Right lobe of liver (tissue), 6 donors: ENCODE measurements at regions not wholly inside any gene's neighbourhood (a gene's known extent, or its start where the extent isn't known, plus 50 kb on each side); places are given as distances from the start of the nearest gene placed in this dataset.

Experiments used
- ATAC-seq, 4 donors: fragments of 200-7000 bp; cut with Tn5 transposase; one replicate each; pipeline ENCODE4 v1.9.1; 2020; ENCODE audit warnings: mild to moderate bottlenecking in 4 of 4, moderate library complexity in 4 of 4
- DNase-seq, 3 donors: peaks; one replicate each; pipeline ENCODE4 v3.0.0-alpha.2; 2020
- H3K27ac ChIP-seq, 3 donors: fragments of 200-600 bp; one replicate each; pipeline ENCODE4 v1.8.0; 2022
- H3K27me3 ChIP-seq, 2 donors: fragments of 200-600 bp; one replicate each; pipeline ENCODE4 v1.8.0; 2022
- H3K36me3 ChIP-seq, 4 donors: fragments of 200-600 bp; sonication (generic) in 1 of 4; one replicate each; pipeline versions ENCODE4 v1.5.1 to v1.8.0; 2017 to 2022; ENCODE audit warnings: control low read depth in 1 of 4
- H3K4me1 ChIP-seq, 4 donors: fragments of 200-600 bp; sonication (generic) in 1 of 4; one replicate each; pipeline versions ENCODE4 v1.5.1 to v1.8.0; 2017 to 2022; ENCODE audit warnings: control low read depth in 1 of 4
- H3K4me3 ChIP-seq, 3 donors: fragments of 200-600 bp; one replicate each; pipeline ENCODE4 v1.8.0; 2022
- H3K9me3 ChIP-seq, 4 donors: fragments of 200-600 bp; sonication (generic) in 1 of 4; one replicate each; pipeline versions ENCODE4 v1.5.1 to v1.8.0; 2017 to 2022; ENCODE audit warnings: control low read depth in 1 of 4
- CTCF ChIP-seq, 4 donors: fragments of 200-600 bp in 3 of 4; fragments of 450-650 bp in 1 of 4; IDR thresholded peaks; one replicate each; pipeline versions ENCODE4 v1.5.1 to v1.8.0; 2016 to 2022; ENCODE audit warnings: antibody characterized with exemption in 4 of 4, mild to moderate bottlenecking in 2 of 4
- POLR2A ChIP-seq: fragments of 450-650 bp; IDR thresholded peaks from one replicate; pipeline ENCODE4 v1.6.1; 2017; ENCODE audit warnings: antibody characterized with exemption, mild to moderate bottlenecking
- WGBS: methylation state at CpG from one replicate; pipeline ENCODE4 v1.1.6; 2018; ENCODE audit warnings: low coverage, low lambda C conversion rate; ENCODE audit not compliant: insufficient coverage; ENCODE audit errors: missing lambda C conversion rate; 5-methylcytosine and 5-hydroxymethylcytosine counted together
- intact Hi-C, 2 donors: fragments of 100-400 bp; cut with DNase I; formaldehyde crosslinking; loops; one replicate each; pipeline versions ENCODE4 v1.11.2 to v1.14.1; 2022
- donor health status: DM: no; HTN: yes; CAD: no.
- donor health status: DM: no; HTN: no; CAD: no.
- donor health status: DM: no; HTN: no; CAD: no.
- donor health status: DM: no; HTN: yes; CAD: no.
- donor health status: DM: no; HTN: yes; CAD: no.

- Histone ChIP-seq H3K9me3 (peaks cover 0 to 8% (median 0%) of the 10 kb centered on the region in 4 donors), H3K27ac (no peak overlapping the region), H3K4me3 (no peak overlapping the region), H3K4me1 (no peaks in the 10 kb centered on the region), H3K27me3 (no peaks in the 10 kb centered on the region), H3K36me3 (no peaks in the 10 kb centered on the region)
- ATAC-seq (no peak), DNase-seq (no peak)
- 82% methylated on average over 1 of the region's 1 CpG for whole genome bisulfite sequencing
- intact Hi-C loops = no loop called here
- no peak for TF ChIP-seq CTCF (IDR thresholded peaks at IDR 0.05)
- TF ChIP-seq POLR2A = no peak
These were observed 613.9 kb downstream of the TNS3 start for GRCh38 chr7:46968003-46968402.

GRCh38 chr7:46963719-46964118, 618.2 kb downstream of the TNS3 start:
- Histone ChIP-seq H3K9me3 (peaks cover 0 to 8% (median 0%) of the 10 kb centered on the region in 4 donors), H3K4me1 (no peaks in the 10 kb centered on the region), H3K27me3 (no peaks in the 10 kb centered on the region), H3K27ac (no peak overlapping the region), H3K36me3 (no peaks in the 10 kb centered on the region), H3K4me3 (no peak overlapping the region)
- ATAC-seq (no peak), DNase-seq (no peak)
- intact Hi-C loops = no loop called here
- TF ChIP-seq POLR2A (no peak), CTCF (IDR thresholded peaks at IDR 0.05) (no peak)

GRCh38 chr7:46960970-46961369, 620.9 kb downstream of the TNS3 start:
- Histone ChIP-seq H3K4me3 (no peak overlapping the region), H3K9me3 (peaks cover 0 to 5% (median 0%) of the 10 kb centered on the region in 4 donors), H3K27me3 (no peaks in the 10 kb centered on the region), H3K27ac (no peak overlapping the region), H3K36me3 (no peaks in the 10 kb centered on the region), H3K4me1 (no peaks in the 10 kb centered on the region)
- WGBS = 49% methylated on average over 3 of the region's 3 CpGs
- ATAC-seq (no peak), DNase-seq (no peak)
- TF ChIP-seq CTCF (IDR thresholded peaks at IDR 0.05) (no peak), POLR2A (no peak)
- intact Hi-C loops = no loop called here

- ATAC-seq (no peak), DNase-seq (no peak)
- Histone ChIP-seq H3K36me3 (no peaks in the 10 kb centered on the region), H3K4me3 (no peak overlapping the region), H3K4me1 (no peaks in the 10 kb centered on the region), H3K27me3 (no peaks in the 10 kb centered on the region), H3K9me3 (no peaks in the 10 kb centered on the region), H3K27ac (no peak overlapping the region)
- 71% methylated on average over 4 of the region's 5 CpGs for WGBS
- intact Hi-C loops = no loop called here
- TF ChIP-seq CTCF (IDR thresholded peaks at IDR 0.05) = no peak
- TF ChIP-seq POLR2A = no peak
These were observed 624.7 kb downstream of the TNS3 start for GRCh38 chr7:46957195-46957594.

- intact Hi-C loops = no loop called here
- WGBS = 83% methylated on average over 2 of the region's 2 CpGs
- H3K4me1 ChIP-seq = no peaks in the 10 kb centered on the region
- no peak for DNase-seq
- TF ChIP-seq POLR2A (no peak), CTCF (IDR thresholded peaks at IDR 0.05) (no peak)
- H3K27ac ChIP-seq = no peak overlapping the region
- H3K36me3 ChIP-seq = no peaks in the 10 kb centered on the region
- H3K9me3 ChIP-seq = no peaks in the 10 kb centered on the region
- H3K27me3 ChIP-seq = no peaks in the 10 kb centered on the region
- H3K4me3 ChIP-seq = no peak overlapping the region
- no peak for ATAC-seq
These were observed 626.4 kb downstream of the TNS3 start for GRCh38 chr7:46955531-46955930.
